NCI-H524 treated with DMSO at 0.1 percent for 48 hours (cell line): ENCODE measurements at regions not wholly inside any gene's neighbourhood (a gene's known extent, or its start where the extent isn't known, plus 50 kb on each side); places are given as distances from the start of the nearest gene placed in this dataset.
"Not testable (repeated sequence)": the region's sequence is repeated elsewhere in the genome, so short reads cannot be mapped to it uniquely, and the experiment has no call there.

Source experiments
- DNase-seq: peaks from one replicate; lab custom pipeline; 2025; lab: John Stamatoyannopoulos, UW

GRCh38 chr14:53395267-53395666, 242.1 kb upstream of the DDHD1 start:
- not testable (repeated sequence) for DNase-seq

GRCh38 chr14:53391631-53392285, 238.6 kb upstream of the DDHD1 start:
- no peak for DNase-seq

- no peak for DNase-seq
These were observed 238.0 kb upstream of the DDHD1 start for GRCh38 chr14:53391156-53391555.

- DNase-seq: no peak
These were observed 236.9 kb upstream of the DDHD1 start for GRCh38 chr14:53390008-53390407.

- no peak for DNase-seq
These were observed 236.1 kb upstream of the DDHD1 start for GRCh38 chr14:53389202-53389601.

GRCh38 chr14:53386362-53386761, 233.2 kb upstream of the DDHD1 start:
- no peak for DNase-seq

- DNase-seq: no peak
These were observed 231.4 kb upstream of the DDHD1 start for GRCh38 chr14:53384536-53384935.

- no peak for DNase-seq
These were observed 230.9 kb upstream of the DDHD1 start for GRCh38 chr14:53384073-53384472.

GRCh38 chr14:53381895-53382294, 228.8 kb upstream of the DDHD1 start:
- no peak for DNase-seq

GRCh38 chr14:53380867-53381225, 227.7 kb upstream of the DDHD1 start:
- no peak for DNase-seq

- DNase-seq: no peak
These were observed 227.1 kb upstream of the DDHD1 start for GRCh38 chr14:53380052-53380866.

- no peak for DNase-seq
These were observed 225.0 kb upstream of the DDHD1 start for GRCh38 chr14:53378142-53378541.

- no peak for DNase-seq
These were observed 222.9 kb upstream of the DDHD1 start for GRCh38 chr14:53376064-53376463.

GRCh38 chr14:53375599-53375998, 222.5 kb upstream of the DDHD1 start:
- no peak for DNase-seq

GRCh38 chr14:53368711-53369201, 215.6 kb upstream of the DDHD1 start:
- no peak for DNase-seq

- DNase-seq: no peak
These were observed 214.9 kb upstream of the DDHD1 start for GRCh38 chr14:53368066-53368465.

GRCh38 chr14:53367644-53368026, 214.5 kb upstream of the DDHD1 start:
- no peak for DNase-seq

- no peak for DNase-seq
These were observed 212.5 kb upstream of the DDHD1 start for GRCh38 chr14:53365486-53366130.

GRCh38 chr14:53362916-53363315, 209.8 kb upstream of the DDHD1 start:
- not testable (repeated sequence) for DNase-seq

- no peak for DNase-seq
These were observed 207.7 kb upstream of the DDHD1 start for GRCh38 chr14:53360829-53361228.

GRCh38 chr14:53358166-53358565, 205.0 kb upstream of the DDHD1 start:
- no peak for DNase-seq

GRCh38 chr14:53356361-53357150, 203.4 kb upstream of the DDHD1 start:
- no peak for DNase-seq
